ENCODE measurements at regions not wholly inside any gene's neighbourhood (a gene's known extent, or its start where the extent isn't known, plus 50 kb on each side); places are given as distances from the start of the nearest gene placed in this dataset.

GRCh38 chr16:73289232-73289631 lies 241.3 kb upstream of the ZFHX3 start:
- no peaks in the 10 kb centered on the region for H3K36me3 ChIP-seq (ENCODE audit: control insufficient read depth, low read depth, low read length)
- no peak overlapping the region for H3K9ac ChIP-seq (ENCODE audit: low read length)
- no peak overlapping the region for H3K27ac ChIP-seq (ENCODE audit: low read length)
- H3K4me3 ChIP-seq (ENCODE audit: low read length) = no peak overlapping the region
- no peaks in the 10 kb centered on the region for H3K27me3 ChIP-seq (ENCODE audit: control insufficient read depth, insufficient read depth, low read length)
- no peaks in the 10 kb centered on the region for H3K4me1 ChIP-seq (ENCODE audit: control insufficient read depth, low read depth, low read length)
- H3K9me3 ChIP-seq (ENCODE audit: control insufficient read depth, low read depth, low read length) = no peaks in the 10 kb centered on the region

- H3K9me3 ChIP-seq (ENCODE audit: control insufficient read depth, low read depth, low read length) = no peaks in the 10 kb centered on the region
- no peaks in the 10 kb centered on the region for H3K27me3 ChIP-seq (ENCODE audit: control insufficient read depth, insufficient read depth, low read length)
- H3K27ac ChIP-seq (ENCODE audit: low read length) = no peak overlapping the region
- H3K4me1 ChIP-seq (ENCODE audit: control insufficient read depth, low read depth, low read length) = no peaks in the 10 kb centered on the region
- no peak overlapping the region for H3K4me3 ChIP-seq (ENCODE audit: low read length)
- no peaks in the 10 kb centered on the region for H3K36me3 ChIP-seq (ENCODE audit: control insufficient read depth, low read depth, low read length)
- no peak overlapping the region for H3K9ac ChIP-seq (ENCODE audit: low read length)
These were observed 240.6 kb upstream of the ZFHX3 start for GRCh38 chr16:73288520-73288919.

DNA sequence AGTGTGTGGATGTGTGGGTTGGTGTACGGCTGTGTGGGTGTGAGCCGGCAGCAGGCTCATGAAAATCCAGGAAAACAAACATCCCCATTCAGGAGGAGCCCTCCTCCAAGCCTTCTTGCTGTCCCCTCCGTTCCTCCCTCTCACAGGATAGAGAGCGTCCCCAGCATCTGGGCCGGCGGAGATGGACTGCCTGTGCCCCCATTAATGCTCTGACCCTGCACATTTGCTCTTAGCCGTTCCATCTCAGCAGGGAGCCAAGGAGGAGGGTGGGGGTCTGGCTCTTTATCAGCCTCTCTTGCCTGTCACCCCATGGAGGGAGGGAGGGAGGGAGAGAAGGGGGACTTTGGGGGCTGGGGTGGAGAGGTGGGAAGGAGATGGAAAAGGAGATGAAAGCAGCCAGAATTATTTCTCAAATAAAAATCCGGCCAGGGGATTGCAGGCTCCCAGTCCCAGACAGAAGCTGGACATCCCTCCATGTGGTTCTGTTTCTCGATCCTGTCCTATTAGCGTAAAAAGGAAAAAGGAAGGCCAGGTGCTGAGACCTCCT lies 240.0 kb upstream of the ZFHX3 start:
- Histone ChIP-seq H3K27ac (ENCODE audit: low read length) (no peak overlapping the region), H3K9me3 (ENCODE audit: control insufficient read depth, low read depth, low read length) (no peaks in the 10 kb centered on the region), H3K4me3 (ENCODE audit: low read length) (no peak overlapping the region), H3K27me3 (ENCODE audit: control insufficient read depth, insufficient read depth, low read length) (no peaks in the 10 kb centered on the region), H3K36me3 (ENCODE audit: control insufficient read depth, low read depth, low read length) (no peaks in the 10 kb centered on the region), H3K4me1 (ENCODE audit: control insufficient read depth, low read depth, low read length) (no peaks in the 10 kb centered on the region), H3K9ac (ENCODE audit: low read length) (no peak overlapping the region)

DNA sequence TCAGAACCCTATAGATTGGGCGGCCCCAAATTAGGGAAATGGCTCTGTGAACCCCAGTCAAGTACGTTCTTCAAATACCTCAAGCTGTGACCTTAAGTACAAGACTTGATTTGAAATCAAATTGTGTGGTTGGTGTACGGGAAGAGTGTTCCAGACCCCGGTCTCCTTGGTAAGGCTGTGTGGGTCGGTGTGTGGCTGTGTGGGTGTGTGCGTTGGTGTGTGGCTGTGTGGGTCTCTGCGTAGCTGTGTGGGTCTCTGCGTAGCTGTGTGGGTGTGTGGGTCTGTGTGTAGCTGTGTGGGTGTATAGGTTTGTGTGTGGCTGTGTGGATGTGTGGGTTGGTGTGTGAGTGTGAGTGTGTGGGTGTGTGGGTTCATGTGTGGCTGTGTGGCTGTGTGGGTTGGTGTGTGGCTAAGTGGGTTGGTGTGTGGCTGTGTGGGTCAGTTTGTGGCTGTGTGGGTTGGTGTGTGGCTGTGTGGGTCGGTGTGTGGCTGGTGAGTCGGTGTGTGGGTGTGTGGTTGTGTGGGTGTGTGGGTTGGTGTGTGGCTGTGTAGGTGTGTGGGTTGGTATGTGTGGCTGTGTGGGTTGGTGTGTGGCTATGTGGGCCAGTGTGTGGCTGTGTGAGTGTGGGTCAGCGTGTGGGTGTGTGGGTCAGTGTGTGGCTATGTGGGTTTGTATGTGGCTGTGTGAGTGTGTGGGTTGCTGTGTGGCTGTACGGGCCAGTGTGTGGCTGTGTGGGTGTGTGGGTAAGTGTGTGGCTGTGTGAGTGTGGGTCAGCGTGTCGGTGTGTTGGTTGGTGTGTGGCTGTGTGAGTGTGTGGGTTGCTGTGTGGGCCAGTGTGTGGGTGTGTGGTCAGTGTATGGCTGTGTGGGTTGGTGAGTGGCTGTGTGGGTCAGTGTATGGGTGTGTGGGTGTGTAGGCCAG lies 238.7 kb upstream of the ZFHX3 start:
- Histone ChIP-seq H3K27me3 (ENCODE audit: control insufficient read depth, insufficient read depth, low read length) (no peaks in the 10 kb centered on the region), H3K4me3 (ENCODE audit: low read length) (no peak overlapping the region), H3K36me3 (ENCODE audit: control insufficient read depth, low read depth, low read length) (no peaks in the 10 kb centered on the region), H3K9ac (ENCODE audit: low read length) (no peak overlapping the region), H3K27ac (ENCODE audit: low read length) (no peak overlapping the region), H3K9me3 (ENCODE audit: control insufficient read depth, low read depth, low read length) (no peaks in the 10 kb centered on the region), H3K4me1 (ENCODE audit: control insufficient read depth, low read depth, low read length) (no peaks in the 10 kb centered on the region)

- Histone ChIP-seq H3K27me3 (ENCODE audit: control insufficient read depth, insufficient read depth, low read length) (no peaks in the 10 kb centered on the region), H3K36me3 (ENCODE audit: control insufficient read depth, low read depth, low read length) (no peaks in the 10 kb centered on the region), H3K27ac (ENCODE audit: low read length) (no peak overlapping the region), H3K9me3 (ENCODE audit: control insufficient read depth, low read depth, low read length) (no peaks in the 10 kb centered on the region), H3K9ac (ENCODE audit: low read length) (no peak overlapping the region), H3K4me3 (ENCODE audit: low read length) (no peak overlapping the region), H3K4me1 (ENCODE audit: control insufficient read depth, low read depth, low read length) (no peaks in the 10 kb centered on the region)
These were observed 237.7 kb upstream of the ZFHX3 start for GRCh38 chr16:73285436-73286201.

DNA sequence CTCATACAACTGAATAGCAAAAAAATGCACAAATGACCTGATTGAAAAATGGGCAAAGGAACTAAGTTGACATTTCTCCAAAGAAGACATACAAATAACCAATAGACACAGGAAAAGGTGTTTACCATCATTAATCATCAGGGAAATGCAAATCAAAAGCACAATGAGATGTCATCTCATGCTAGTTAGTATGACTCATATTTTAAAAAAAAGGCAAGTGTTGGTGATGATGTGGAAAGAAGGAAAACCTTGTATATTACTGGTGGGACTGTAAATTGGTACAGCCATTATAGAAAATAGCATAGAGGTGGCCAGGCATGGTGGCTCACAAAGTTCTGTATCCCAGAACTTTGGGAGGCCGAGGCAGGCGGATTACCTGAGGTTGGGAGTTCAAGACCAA lies 232.5 kb upstream of the ZFHX3 start:
- Histone ChIP-seq H3K27me3 (ENCODE audit: control insufficient read depth, insufficient read depth, low read length) (no peaks in the 10 kb centered on the region), H3K36me3 (ENCODE audit: control insufficient read depth, low read depth, low read length) (no peaks in the 10 kb centered on the region), H3K27ac (ENCODE audit: low read length) (no peak overlapping the region), H3K9ac (ENCODE audit: low read length) (no peak overlapping the region), H3K9me3 (ENCODE audit: control insufficient read depth, low read depth, low read length) (no peaks in the 10 kb centered on the region), H3K4me3 (ENCODE audit: low read length) (no peak overlapping the region), H3K4me1 (ENCODE audit: control insufficient read depth, low read depth, low read length) (no peaks in the 10 kb centered on the region)

GRCh38 chr16:73279451-73279850 lies 231.5 kb upstream of the ZFHX3 start:
- no peaks in the 10 kb centered on the region for H3K9me3 ChIP-seq (ENCODE audit: control insufficient read depth, low read depth, low read length)
- no peak overlapping the region for H3K27ac ChIP-seq (ENCODE audit: low read length)
- H3K4me1 ChIP-seq (ENCODE audit: control insufficient read depth, low read depth, low read length) = no peaks in the 10 kb centered on the region
- H3K9ac ChIP-seq (ENCODE audit: low read length) = no peak overlapping the region
- H3K4me3 ChIP-seq (ENCODE audit: low read length) = no peak overlapping the region
- no peaks in the 10 kb centered on the region for H3K36me3 ChIP-seq (ENCODE audit: control insufficient read depth, low read depth, low read length)
- no peaks in the 10 kb centered on the region for H3K27me3 ChIP-seq (ENCODE audit: control insufficient read depth, insufficient read depth, low read length)

DNA sequence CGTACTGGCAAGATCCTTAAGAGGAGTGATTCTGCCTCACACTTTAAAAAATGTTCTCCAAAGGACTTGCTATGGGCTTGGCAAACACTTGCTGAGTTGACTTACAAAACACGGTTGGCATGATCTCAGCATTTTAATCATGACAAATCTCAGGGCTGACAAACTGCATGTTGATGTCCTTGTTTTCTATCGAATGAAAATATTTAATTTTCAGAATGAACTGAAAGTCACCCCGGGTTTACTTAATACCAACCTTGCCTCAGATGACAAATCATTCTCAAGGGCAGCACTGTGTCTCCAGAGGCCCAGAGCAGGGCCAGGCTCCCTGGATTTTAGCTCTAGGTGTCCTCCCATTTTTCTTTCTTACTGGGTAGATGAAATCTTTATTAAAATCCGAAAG lies 229.1 kb upstream of the ZFHX3 start:
- Histone ChIP-seq H3K27me3 (ENCODE audit: control insufficient read depth, insufficient read depth, low read length) (no peaks in the 10 kb centered on the region), H3K4me3 (ENCODE audit: low read length) (no peak overlapping the region), H3K36me3 (ENCODE audit: control insufficient read depth, low read depth, low read length) (no peaks in the 10 kb centered on the region), H3K4me1 (ENCODE audit: control insufficient read depth, low read depth, low read length) (no peaks in the 10 kb centered on the region), H3K27ac (ENCODE audit: low read length) (no peak overlapping the region), H3K9ac (ENCODE audit: low read length) (no peak overlapping the region), H3K9me3 (ENCODE audit: control insufficient read depth, low read depth, low read length) (no peaks in the 10 kb centered on the region)

DNA sequence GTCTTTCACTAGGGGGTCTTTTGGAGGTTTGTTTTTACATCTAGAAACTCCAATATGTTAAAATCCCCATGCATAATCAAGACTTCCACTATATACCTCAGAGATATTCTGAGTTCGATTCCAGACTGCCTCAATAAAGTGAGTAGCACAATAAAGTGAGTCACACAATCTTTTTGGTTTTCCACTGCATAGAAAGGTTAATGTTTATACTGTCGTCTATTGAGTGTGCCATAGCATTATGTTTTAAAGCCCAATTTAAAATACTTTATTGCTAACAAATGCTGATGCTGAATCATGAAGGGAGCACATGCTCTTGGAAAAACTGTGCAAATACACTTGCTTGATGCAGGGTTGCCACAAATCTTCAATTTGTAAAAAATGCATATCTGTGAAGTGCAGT lies 227.5 kb upstream of the ZFHX3 start:
- Histone ChIP-seq H3K27ac (ENCODE audit: low read length) (no peak overlapping the region), H3K4me1 (ENCODE audit: control insufficient read depth, low read depth, low read length) (no peaks in the 10 kb centered on the region)

DNA sequence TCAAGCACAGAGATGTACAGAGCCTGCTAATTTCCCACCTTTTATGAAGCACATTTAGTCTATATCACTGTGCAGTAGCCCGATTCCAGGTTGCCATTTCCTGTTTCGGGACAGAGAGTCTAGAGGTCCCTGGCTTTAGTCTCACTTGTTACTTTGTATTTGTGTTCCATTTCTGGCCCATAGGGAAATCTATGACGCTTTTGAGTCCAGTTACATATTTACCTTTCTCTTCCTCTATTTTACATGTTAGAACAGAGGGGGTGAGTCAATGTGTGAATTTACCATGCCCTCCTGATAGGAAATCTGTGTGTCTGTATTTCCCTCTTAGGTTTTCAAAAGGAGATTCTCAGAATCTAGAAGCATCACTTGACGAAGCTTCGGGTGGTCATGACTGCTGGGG lies 227.1 kb upstream of the ZFHX3 start:
- H3K27me3 ChIP-seq (ENCODE audit: control insufficient read depth, insufficient read depth, low read length) = no peaks in the 10 kb centered on the region

More for the DNA sequence above, 227.5 kb upstream of the ZFHX3 start:
- Histone ChIP-seq H3K36me3 (ENCODE audit: control insufficient read depth, low read depth, low read length) (no peaks in the 10 kb centered on the region), H3K9me3 (ENCODE audit: control insufficient read depth, low read depth, low read length) (no peaks in the 10 kb centered on the region), H3K9ac (ENCODE audit: low read length) (no peak overlapping the region), H3K27me3 (ENCODE audit: control insufficient read depth, insufficient read depth, low read length) (no peaks in the 10 kb centered on the region), H3K4me3 (ENCODE audit: low read length) (no peak overlapping the region)

GRCh38 chr16:73274140-73274539 lies 226.2 kb upstream of the ZFHX3 start:
- H3K9ac ChIP-seq (ENCODE audit: low read length) = no peak overlapping the region
- no peaks in the 10 kb centered on the region for H3K27me3 ChIP-seq (ENCODE audit: control insufficient read depth, insufficient read depth, low read length)
- H3K27ac ChIP-seq (ENCODE audit: low read length) = no peak overlapping the region
- no peaks in the 10 kb centered on the region for H3K9me3 ChIP-seq (ENCODE audit: control insufficient read depth, low read depth, low read length)
- no peaks in the 10 kb centered on the region for H3K36me3 ChIP-seq (ENCODE audit: control insufficient read depth, low read depth, low read length)
- H3K4me1 ChIP-seq (ENCODE audit: control insufficient read depth, low read depth, low read length) = no peaks in the 10 kb centered on the region
- H3K4me3 ChIP-seq (ENCODE audit: low read length) = no peak overlapping the region

More for the DNA sequence above, 227.1 kb upstream of the ZFHX3 start:
- no peak overlapping the region for H3K4me3 ChIP-seq (ENCODE audit: low read length)
- H3K36me3 ChIP-seq (ENCODE audit: control insufficient read depth, low read depth, low read length) = no peaks in the 10 kb centered on the region
- H3K9me3 ChIP-seq (ENCODE audit: control insufficient read depth, low read depth, low read length) = no peaks in the 10 kb centered on the region
- H3K9ac ChIP-seq (ENCODE audit: low read length) = no peak overlapping the region
- no peak overlapping the region for H3K27ac ChIP-seq (ENCODE audit: low read length)
- H3K4me1 ChIP-seq (ENCODE audit: control insufficient read depth, low read depth, low read length) = no peaks in the 10 kb centered on the region

All from iPS-18a (cell line).